Endothelial cell of umbilical vein (primary cell): ENCODE measurements at regions not wholly inside any gene's neighbourhood (a gene's known extent, or its start where the extent isn't known, plus 50 kb on each side); places are given as distances from the start of the nearest gene placed in this dataset.

Experiments
- BruUV-seq: library from RNA; stranded (reverse); fragments of 400-500 nt; replicated peaks from 2 replicates; lab custom pipeline; 2021; lab: Mats Ljungman, UMichigan
- CTCF ChIA-PET: fragments of 300-600, 350-600 bp; sonication (Branson Sonifier 250); formaldehyde crosslinking; loops from one replicate; lab custom pipeline; 2021; ENCODE audit warnings: antibody characterized with exemption, inconsistent platforms; lab: Charles Lee
- POLR2A ChIA-PET: fragments of 300-600, 350-600 bp; sonication (Branson Sonifier 250); formaldehyde crosslinking; loops from one replicate; lab custom pipeline; 2021; ENCODE audit warnings: antibody characterized with exemption, inconsistent platforms; lab: Charles Lee
- DNase-seq: peaks from one replicate; pipeline ENCODE4 v3.0.0-alpha.2; 2011; ENCODE audit warnings: low read depth, low spot score
- FAIRE-seq: peaks from 2 replicates; lab custom pipeline; 2011; peaks lifted over from hg19 to GRCh38; lab: Jason Lieb, UNC
- H2AFZ ChIP-seq: 2 replicates; pipeline ENCODE4 v1.6.0; 2012; ENCODE audit warnings: low read depth, low read length, control low read depth, inconsistent platforms
- H3K27ac ChIP-seq: 2 replicates; pipeline ENCODE4 v1.5.1; 2011; ENCODE audit warnings: low read depth, mild to moderate bottlenecking, control low read depth, low read length, moderate library complexity; ENCODE audit not compliant: insufficient read depth
- H3K27me3 ChIP-seq, 2 experiments: 2 replicates each; pipeline versions ENCODE4 v1.6.0 to v1.6.1; 2011; ENCODE audit warnings: low read length in 2 of 2, mixed read lengths in 1 of 2; ENCODE audit not compliant: control insufficient read depth in 2 of 2, insufficient read depth in 2 of 2
- H3K36me3 ChIP-seq, 2 experiments: 2 replicates in 1 of 2; 3 replicates in 1 of 2; pipeline ENCODE4 v1.5.1; 2011; ENCODE audit warnings: low read length in 2 of 2, mild to moderate bottlenecking in 1 of 2, moderate library complexity in 1 of 2; ENCODE audit not compliant: control insufficient read depth in 2 of 2, insufficient read depth in 2 of 2; ENCODE audit errors: extremely low read depth in 1 of 2
- H3K4me1 ChIP-seq: 3 replicates; pipeline ENCODE4 v1.5.1; 2011; ENCODE audit warnings: mild to moderate bottlenecking, low read length; ENCODE audit not compliant: control insufficient read depth, insufficient read depth; ENCODE audit errors: extremely low read depth
- H3K4me2 ChIP-seq: 2 replicates; pipeline ENCODE4 v1.6.1; 2011; ENCODE audit warnings: low read length, control low read depth, mixed read lengths; ENCODE audit not compliant: insufficient read depth
- H3K4me3 ChIP-seq, 3 experiments: fragments of 200-600 bp in 1 of 3; sonication (generic), shearing (Covaris generic) in 1 of 3; replicated peaks in 1 of 3; 2 replicates each; pipeline ENCODE4 v1.5.1; 2011 to 2016; ENCODE audit warnings: control low read depth in 3 of 3, low read length in 3 of 3, mild to moderate bottlenecking in 2 of 3, inconsistent platforms in 1 of 3, low read depth in 1 of 3, moderate library complexity in 1 of 3; ENCODE audit not compliant: insufficient read depth in 1 of 3
- H3K79me2 ChIP-seq: 2 replicates; pipeline ENCODE4 v1.6.0; 2012; ENCODE audit warnings: low read length, inconsistent platforms; ENCODE audit not compliant: control insufficient read depth, insufficient read depth
- H3K9ac ChIP-seq: replicated peaks from 2 replicates; pipeline ENCODE3; 2011; ENCODE audit warnings: low read length, control low read depth; ENCODE audit not compliant: insufficient read depth; ENCODE audit errors: extremely low read depth
- H3K9me1 ChIP-seq: replicated peaks from 3 replicates; pipeline ENCODE4 v1.6.0; 2011; ENCODE audit warnings: mild to moderate bottlenecking, low read length; ENCODE audit not compliant: control insufficient read depth, insufficient read depth; ENCODE audit errors: extremely low read depth
- H3K9me3 ChIP-seq: replicated peaks from 2 replicates; pipeline ENCODE4 v1.5.1; 2012; ENCODE audit warnings: low read length, inconsistent platforms; ENCODE audit not compliant: control insufficient read depth, insufficient read depth
- H4K20me1 ChIP-seq: replicated peaks from 2 replicates; pipeline ENCODE3; 2011; ENCODE audit warnings: mild to moderate bottlenecking, low read length; ENCODE audit not compliant: control insufficient read depth, insufficient read depth; ENCODE audit errors: extremely low read depth
- EZH2 ChIP-seq: IDR thresholded peaks from 2 replicates; pipeline ENCODE4 v1.6.1; 2012; ENCODE audit warnings: borderline replicate concordance, low read depth, mild to moderate bottlenecking, moderate library complexity, low read length, inconsistent platforms; ENCODE audit not compliant: severe bottlenecking
- FOS ChIP-seq: IDR thresholded peaks from 2 replicates; pipeline ENCODE4 v1.6.1; 2011; ENCODE audit warnings: mild to moderate bottlenecking, low read length, moderate library complexity, borderline replicate concordance; ENCODE audit not compliant: insufficient read depth
- GATA2 ChIP-seq: IDR thresholded peaks from 2 replicates; pipeline ENCODE4 v1.7.0; 2011; ENCODE audit warnings: low read depth, mild to moderate bottlenecking, moderate library complexity, mixed read lengths, low read length; ENCODE audit not compliant: insufficient read length, insufficient read depth
- JUN ChIP-seq: IDR thresholded peaks from 2 replicates; pipeline ENCODE4 v1.6.1; 2011; ENCODE audit warnings: borderline replicate concordance, low read depth; ENCODE audit not compliant: insufficient read length, insufficient read depth
- MYC ChIP-seq: IDR thresholded peaks from one replicate; pipeline ENCODE4 v1.6.1; 2011; ENCODE audit warnings: mild to moderate bottlenecking, low read depth, low read length
- POLR2A ChIP-seq: IDR thresholded peaks from 2 replicates; pipeline ENCODE4 v1.6.1; 2012; ENCODE audit warnings: low read depth, mild to moderate bottlenecking, control low read depth, low read length
- POLR2AphosphoS5 ChIP-seq: IDR thresholded peaks from 2 replicates; pipeline ENCODE4 v1.6.1; 2012; ENCODE audit warnings: low read depth, mild to moderate bottlenecking, control low read depth, low read length, moderate library complexity; ENCODE audit not compliant: insufficient read depth
- dilution Hi-C: fragments of 300-500 bp; cut with MboI; formaldehyde crosslinking; loops from one replicate; pipeline ENCODE4 v1.15.0; 2019; ENCODE audit warnings: low sequenced_read_pairs; ENCODE audit not compliant: extremely low pct_ligation_motif_present
- intact Hi-C: fragments of 100-400 bp; cut with micrococcal nuclease; formaldehyde crosslinking; loops from one replicate; pipeline ENCODE4 v1.10.0; 2022
- TF ChIP-seq, protein P1 (sequence below): IDR thresholded peaks from 2 replicates; pipeline ENCODE4 v1.6.1; 2011; ENCODE audit not compliant: insufficient read depth, insufficient read length
- TF ChIP-seq, protein P2 (sequence below), 2 donors: IDR thresholded peaks; 1 replicate in 1 of 2; 2 replicates in 1 of 2; pipeline ENCODE4 v1.5.1; 2011; ENCODE audit warnings: low read length in 2 of 2, mild to moderate bottlenecking in 2 of 2, moderate library complexity in 2 of 2, control low read depth in 1 of 2, inconsistent platforms in 1 of 2, low read depth in 1 of 2; ENCODE audit not compliant: insufficient read depth in 1 of 2; ENCODE audit errors: extremely low read depth in 1 of 2

DNA sequence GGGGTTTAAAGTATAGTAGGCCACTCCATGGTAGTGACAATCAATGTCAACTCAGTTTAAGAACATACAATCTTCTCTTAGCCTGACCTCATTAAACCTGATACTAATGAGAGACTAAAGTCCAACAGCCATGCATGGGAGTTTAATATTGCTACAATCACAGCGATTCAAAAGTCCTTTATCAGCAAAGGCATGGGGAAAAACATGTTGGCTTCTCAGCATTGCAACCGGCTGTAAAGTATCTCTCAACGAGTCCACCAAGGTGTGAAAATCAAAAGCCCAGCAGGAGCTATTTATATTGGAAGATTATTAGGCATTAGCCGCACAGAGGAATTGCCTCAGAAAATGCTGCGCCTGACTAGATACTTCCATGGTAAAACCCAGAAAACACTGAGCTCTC lies 256.7 kb upstream of the PGRMC2 start:
- TF ChIP-seq JUN, result no peak
- no peak for TF ChIP-seq MYC
- TF ChIP-seq, protein P1, sequence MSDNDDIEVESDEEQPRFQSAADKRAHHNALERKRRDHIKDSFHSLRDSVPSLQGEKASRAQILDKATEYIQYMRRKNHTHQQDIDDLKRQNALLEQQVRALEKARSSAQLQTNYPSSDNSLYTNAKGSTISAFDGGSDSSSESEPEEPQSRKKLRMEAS, result no peak
- no peak for TF ChIP-seq EZH2
- BruUV-seq, result no TSS peak
- H3K4me2 ChIP-seq, result no peak overlapping the region
- ChIA-PET POLR2A (no interaction called here), CTCF (interaction anchor here (2.5 kb wide), 1 partner anchor 9 kb away, joined by 8 read pairs; no protein-coding TSS in a partner anchor)
- no peaks in the 10 kb centered on the region for H3K9me1 ChIP-seq
- H3K9me3 ChIP-seq, result no peaks in the 10 kb centered on the region
- H3K36me3 ChIP-seq, result no peaks in the 10 kb centered on the region
- H2AFZ ChIP-seq, result no peak overlapping the region
- no peak for DNase-seq
- FAIRE-seq, result no peak
- dilution Hi-C loops, result no loop called here
- H3K79me2 ChIP-seq, result no peaks in the 10 kb centered on the region
- H3K27me3 ChIP-seq, result no peaks in the 10 kb centered on the region
- no peaks in the 10 kb centered on the region for H4K20me1 ChIP-seq
- H3K4me3 ChIP-seq, result no peak overlapping the region
- intact Hi-C loops, result no loop called here
- H3K9ac ChIP-seq, result no peak overlapping the region
- H3K4me1 ChIP-seq, result no peaks in the 10 kb centered on the region
- no peak overlapping the region for H3K27ac ChIP-seq

DNA sequence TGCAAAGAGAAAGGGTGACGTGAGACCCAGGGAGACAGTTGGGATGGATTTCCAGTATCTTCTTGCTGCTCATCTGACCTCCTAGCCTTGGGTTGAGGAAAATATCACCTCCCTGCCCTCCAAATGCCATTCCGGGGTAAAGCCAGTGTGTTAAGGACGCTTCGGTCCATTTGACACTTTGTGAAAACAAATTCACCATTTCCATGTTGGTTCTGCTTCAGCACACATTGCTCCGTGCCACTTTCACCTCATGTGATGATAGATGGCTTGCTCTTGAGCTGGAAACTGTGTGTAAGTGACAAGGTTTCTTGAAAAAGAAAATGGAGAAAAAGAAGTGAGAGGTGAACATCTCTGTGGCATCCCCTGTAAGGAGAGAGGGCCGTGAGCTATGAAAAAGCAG lies 256.1 kb upstream of the PGRMC2 start:
- BruUV-seq, result no TSS peak
- DNase-seq (no peak), FAIRE-seq (no peak)
- Histone ChIP-seq H2AFZ (no peak overlapping the region), H3K4me1 (no peaks in the 10 kb centered on the region), H3K27ac (no peak overlapping the region), H4K20me1 (no peaks in the 10 kb centered on the region), H3K9me1 (no peaks in the 10 kb centered on the region), H3K9me3 (no peaks in the 10 kb centered on the region), H3K9ac (no peak overlapping the region), H3K4me2 (no peak overlapping the region), H3K4me3 (no peak overlapping the region), H3K27me3 (no peaks in the 10 kb centered on the region), H3K36me3 (no peaks in the 10 kb centered on the region), H3K79me2 (no peaks in the 10 kb centered on the region)
- ChIA-PET POLR2A (no interaction called here), CTCF (interaction anchor here (2.5 kb wide), 1 partner anchor 10 kb away, joined by 8 read pairs; no protein-coding TSS in a partner anchor)
- intact Hi-C loops, result no loop called here
- no peak for TF ChIP-seq POLR2A
- TF ChIP-seq EZH2, result no peak
- no peak for TF ChIP-seq MYC
- TF ChIP-seq GATA2, result no peak
- TF ChIP-seq POLR2AphosphoS5, result no peak
- TF ChIP-seq, protein P1, result no peak
- TF ChIP-seq JUN, result no peak
- no peak for TF ChIP-seq FOS
- TF ChIP-seq, protein P2, sequence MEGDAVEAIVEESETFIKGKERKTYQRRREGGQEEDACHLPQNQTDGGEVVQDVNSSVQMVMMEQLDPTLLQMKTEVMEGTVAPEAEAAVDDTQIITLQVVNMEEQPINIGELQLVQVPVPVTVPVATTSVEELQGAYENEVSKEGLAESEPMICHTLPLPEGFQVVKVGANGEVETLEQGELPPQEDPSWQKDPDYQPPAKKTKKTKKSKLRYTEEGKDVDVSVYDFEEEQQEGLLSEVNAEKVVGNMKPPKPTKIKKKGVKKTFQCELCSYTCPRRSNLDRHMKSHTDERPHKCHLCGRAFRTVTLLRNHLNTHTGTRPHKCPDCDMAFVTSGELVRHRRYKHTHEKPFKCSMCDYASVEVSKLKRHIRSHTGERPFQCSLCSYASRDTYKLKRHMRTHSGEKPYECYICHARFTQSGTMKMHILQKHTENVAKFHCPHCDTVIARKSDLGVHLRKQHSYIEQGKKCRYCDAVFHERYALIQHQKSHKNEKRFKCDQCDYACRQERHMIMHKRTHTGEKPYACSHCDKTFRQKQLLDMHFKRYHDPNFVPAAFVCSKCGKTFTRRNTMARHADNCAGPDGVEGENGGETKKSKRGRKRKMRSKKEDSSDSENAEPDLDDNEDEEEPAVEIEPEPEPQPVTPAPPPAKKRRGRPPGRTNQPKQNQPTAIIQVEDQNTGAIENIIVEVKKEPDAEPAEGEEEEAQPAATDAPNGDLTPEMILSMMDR (IDR thresholded peaks at IDR 0.05; ENCODE audit: extremely low read depth in 1 of 2, insufficient read depth in 1 of 2, low read depth in 1 of 2, low read length in 2 of 2), result no peak
- dilution Hi-C loops, result no loop called here
